KMS-11 (cell line): ENCODE measurements at regions not wholly inside any gene's neighbourhood (a gene's known extent, or its start where the extent isn't known, plus 50 kb on each side); places are given as distances from the start of the nearest gene placed in this dataset.
"Not testable (repeated sequence)": the region's sequence is repeated elsewhere in the genome, so short reads cannot be mapped to it uniquely, and the experiment has no call there.

Experiments used
- H2AFZ ChIP-seq: fragments of 200-600 bp; sonication (generic); 2 replicates; pipeline ENCODE4 v1.6.1; 2016; ENCODE audit warnings: antibody characterized with exemption, mixed run types, low read depth
- H3K27ac ChIP-seq: fragments of 200-600 bp; sonication (generic); 2 replicates; pipeline ENCODE4 v1.6.1; 2016; ENCODE audit warnings: mild to moderate bottlenecking, mixed run types
- H3K27me3 ChIP-seq: fragments of 200-600 bp; sonication (generic); 2 replicates; pipeline ENCODE4 v1.6.1; 2017; ENCODE audit warnings: mild to moderate bottlenecking, low read depth, mixed run types, moderate library complexity; ENCODE audit not compliant: insufficient read depth
- H3K36me3 ChIP-seq: fragments of 200-600 bp; sonication (generic); 2 replicates; pipeline ENCODE4 v1.6.1; 2017; ENCODE audit warnings: mild to moderate bottlenecking, mixed run types; ENCODE audit not compliant: insufficient read depth
- H3K4me1 ChIP-seq: fragments of 200-600 bp; sonication (generic); 2 replicates; pipeline ENCODE4 v1.6.1; 2016; ENCODE audit warnings: mild to moderate bottlenecking, low read depth, mixed run types; ENCODE audit not compliant: poor library complexity, severe bottlenecking
- H3K4me2 ChIP-seq: fragments of 200-600 bp; sonication (generic); 2 replicates; pipeline ENCODE4 v1.7.0; 2016; ENCODE audit warnings: mild to moderate bottlenecking, mixed run types
- H3K4me3 ChIP-seq: fragments of 200-600 bp; sonication (generic); IDR thresholded peaks from 2 replicates; pipeline ENCODE4 v1.6.1; 2017; ENCODE audit warnings: low read depth, low read length, mixed read lengths; ENCODE audit not compliant: insufficient read depth
- H3K79me2 ChIP-seq: fragments of 200-600 bp; sonication (generic); 2 replicates; pipeline ENCODE4 v1.6.1; 2016; ENCODE audit warnings: low read depth, mixed run types; ENCODE audit not compliant: insufficient read depth
- H3K9ac ChIP-seq: fragments of 200-600 bp; sonication (generic); 2 replicates; pipeline ENCODE4 v1.6.1; 2016; ENCODE audit warnings: mild to moderate bottlenecking, mixed run types
- H4K20me1 ChIP-seq: fragments of 200-600 bp; sonication (generic); 2 replicates; pipeline ENCODE4 v1.6.1; 2016; ENCODE audit warnings: mild to moderate bottlenecking, mixed run types; ENCODE audit not compliant: insufficient read depth

GRCh38 chr1:206285024-206285960, 82.0 kb downstream of the SRGAP2 start:
- H3K4me2 ChIP-seq, H3K9ac ChIP-seq: not testable (repeated sequence)

GRCh38 chr1:206287759-206288158, 84.4 kb downstream of the SRGAP2 start:
- not testable (repeated sequence) for H3K9ac ChIP-seq, H3K36me3 ChIP-seq, H3K79me2 ChIP-seq, H2AFZ ChIP-seq, H3K4me2 ChIP-seq, H3K27ac ChIP-seq, H3K27me3 ChIP-seq, H4K20me1 ChIP-seq, H3K4me3 ChIP-seq
- peaks cover 17% of the 10 kb centered on the region for H3K4me1 ChIP-seq

More at GRCh38 chr1:206285024-206285960, 82.0 kb downstream of the SRGAP2 start:
- H2AFZ ChIP-seq, H4K20me1 ChIP-seq, H3K79me2 ChIP-seq, H3K36me3 ChIP-seq, H3K27ac ChIP-seq, H3K4me3 ChIP-seq, H3K27me3 ChIP-seq: not testable (repeated sequence)
- H3K4me1 ChIP-seq, result peaks cover 12% of the 10 kb centered on the region

GRCh38 chr1:206288453-206288852, 85.1 kb downstream of the SRGAP2 start:
- H3K4me2 ChIP-seq, H3K27ac ChIP-seq, H2AFZ ChIP-seq, H3K36me3 ChIP-seq, H3K27me3 ChIP-seq, H3K9ac ChIP-seq, H3K4me3 ChIP-seq, H3K79me2 ChIP-seq, H4K20me1 ChIP-seq: not testable (repeated sequence)
- H3K4me1 ChIP-seq, result peaks cover 11% of the 10 kb centered on the region

GRCh38 chr1:206297145-206298031, 94.0 kb downstream of the SRGAP2 start:
- not testable (repeated sequence) for H3K4me2 ChIP-seq, H2AFZ ChIP-seq, H3K9ac ChIP-seq, H3K4me1 ChIP-seq, H3K27me3 ChIP-seq, H4K20me1 ChIP-seq, H3K36me3 ChIP-seq, H3K27ac ChIP-seq, H3K79me2 ChIP-seq, H3K4me3 ChIP-seq

GRCh38 chr1:206298032-206298392, 94.7 kb downstream of the SRGAP2 start:
- not testable (repeated sequence) for H2AFZ ChIP-seq

GRCh38 chr1:206299181-206299791, 95.9 kb downstream of the SRGAP2 start:
- not testable (repeated sequence) for H3K4me2 ChIP-seq, H3K27me3 ChIP-seq, H3K4me1 ChIP-seq, H3K36me3 ChIP-seq, H3K9ac ChIP-seq, H2AFZ ChIP-seq, H4K20me1 ChIP-seq, H3K79me2 ChIP-seq, H3K4me3 ChIP-seq, H3K27ac ChIP-seq

More at GRCh38 chr1:206298032-206298392, 94.7 kb downstream of the SRGAP2 start:
- H4K20me1 ChIP-seq, H3K27me3 ChIP-seq, H3K4me2 ChIP-seq, H3K4me3 ChIP-seq, H3K4me1 ChIP-seq, H3K9ac ChIP-seq, H3K27ac ChIP-seq, H3K36me3 ChIP-seq, H3K79me2 ChIP-seq: not testable (repeated sequence)

GRCh38 chr1:206299942-206300341, 96.6 kb downstream of the SRGAP2 start:
- not testable (repeated sequence) for H3K36me3 ChIP-seq

GRCh38 chr1:206302056-206302455, 98.7 kb downstream of the SRGAP2 start:
- not testable (repeated sequence) for H3K4me3 ChIP-seq, H3K4me2 ChIP-seq, H3K27ac ChIP-seq, H3K9ac ChIP-seq, H2AFZ ChIP-seq, H3K79me2 ChIP-seq, H4K20me1 ChIP-seq, H3K27me3 ChIP-seq, H3K36me3 ChIP-seq, H3K4me1 ChIP-seq

More at GRCh38 chr1:206299942-206300341, 96.6 kb downstream of the SRGAP2 start:
- H4K20me1 ChIP-seq, H3K27me3 ChIP-seq, H2AFZ ChIP-seq, H3K4me3 ChIP-seq, H3K4me2 ChIP-seq, H3K4me1 ChIP-seq, H3K79me2 ChIP-seq, H3K9ac ChIP-seq, H3K27ac ChIP-seq: not testable (repeated sequence)

GRCh38 chr1:206307442-206307841, 104.1 kb downstream of the SRGAP2 start:
- H3K4me2 ChIP-seq, H3K4me1 ChIP-seq, H3K9ac ChIP-seq, H3K79me2 ChIP-seq, H4K20me1 ChIP-seq, H2AFZ ChIP-seq, H3K27me3 ChIP-seq, H3K27ac ChIP-seq, H3K4me3 ChIP-seq, H3K36me3 ChIP-seq: not testable (repeated sequence)
